Endodermal cell (in vitro differentiated cells): ENCODE measurements at regions not wholly inside any gene's neighbourhood (a gene's known extent, or its start where the extent isn't known, plus 50 kb on each side); places are given as distances from the start of the nearest gene placed in this dataset.

Experiments used
- DNase-seq: peaks from one replicate; pipeline ENCODE4 v3.0.0-alpha.2; 2017
- H3K27ac ChIP-seq: 2 replicates; pipeline ENCODE4 v1.5.1; 2013; ENCODE audit warnings: mild to moderate bottlenecking, low read depth, low read length, moderate library complexity
- H3K27me3 ChIP-seq: 2 replicates; pipeline ENCODE4 v1.6.1; 2013; ENCODE audit warnings: mild to moderate bottlenecking, low read length, moderate library complexity; ENCODE audit not compliant: insufficient read depth, control insufficient read depth, poor library complexity, severe bottlenecking
- H3K36me3 ChIP-seq: 2 replicates; pipeline ENCODE4 v1.7.0; 2013; ENCODE audit warnings: mild to moderate bottlenecking, low read length, moderate library complexity; ENCODE audit not compliant: control insufficient read depth, insufficient read depth
- H3K4me1 ChIP-seq: one replicate; pipeline ENCODE4 v1.7.0; 2013; ENCODE audit warnings: low read length; ENCODE audit not compliant: control insufficient read depth, insufficient read depth
- H3K4me3 ChIP-seq: 2 replicates; pipeline ENCODE4 v1.5.1; 2013; ENCODE audit warnings: mild to moderate bottlenecking, low read length, moderate library complexity
- H3K9ac ChIP-seq: 2 replicates; pipeline ENCODE4 v1.6.1; 2013; ENCODE audit warnings: mild to moderate bottlenecking, low read length, moderate library complexity; ENCODE audit not compliant: poor library complexity, severe bottlenecking; ENCODE audit errors: extremely low read depth
- H3K9me3 ChIP-seq: 2 replicates; pipeline ENCODE4 v1.6.1; 2013; ENCODE audit warnings: mild to moderate bottlenecking, low read length, moderate library complexity; ENCODE audit not compliant: control insufficient read depth
- H3K27ac Mint-ChIP-seq: 2 replicates; pipeline ENCODE4 v1.8.0; 2020; ENCODE audit warnings: mixed read lengths
- H3K27me3 Mint-ChIP-seq: 2 replicates; pipeline ENCODE4 v1.8.0; 2021; ENCODE audit warnings: mild to moderate bottlenecking, mixed read lengths; ENCODE audit not compliant: insufficient read depth
- H3K36me3 Mint-ChIP-seq: 2 replicates; pipeline ENCODE4 v1.8.0; 2020; ENCODE audit warnings: low read depth, mixed read lengths
- H3K4me1 Mint-ChIP-seq: 2 replicates; pipeline ENCODE4 v1.8.0; 2020; ENCODE audit warnings: mixed read lengths
- H3K4me3 Mint-ChIP-seq: 2 replicates; pipeline ENCODE4 v1.8.0; 2020; ENCODE audit warnings: mild to moderate bottlenecking, moderate library complexity, mixed read lengths
- H3K9me3 Mint-ChIP-seq: 2 replicates; pipeline ENCODE4 v1.8.0; 2020; ENCODE audit warnings: mild to moderate bottlenecking, mixed read lengths
- CTCF ChIP-seq: fragments of 200-600 bp; sonication (generic); conservative IDR thresholded peaks from 2 replicates; pipeline ENCODE4 v1.5.0; 2021; ENCODE audit warnings: antibody characterized with exemption, mild to moderate bottlenecking
- WGBS, 2 experiments: methylation state at CpG; one replicate each; pipeline versions ENCODE4 v1.1.5 to v1.1.7; 2013; ENCODE audit warnings: missing lambda C conversion rate in 2 of 2, mixed read lengths in 1 of 2; ENCODE audit not compliant: insufficient coverage in 1 of 2, insufficient read length in 1 of 2; 5-methylcytosine and 5-hydroxymethylcytosine counted together

DNA sequence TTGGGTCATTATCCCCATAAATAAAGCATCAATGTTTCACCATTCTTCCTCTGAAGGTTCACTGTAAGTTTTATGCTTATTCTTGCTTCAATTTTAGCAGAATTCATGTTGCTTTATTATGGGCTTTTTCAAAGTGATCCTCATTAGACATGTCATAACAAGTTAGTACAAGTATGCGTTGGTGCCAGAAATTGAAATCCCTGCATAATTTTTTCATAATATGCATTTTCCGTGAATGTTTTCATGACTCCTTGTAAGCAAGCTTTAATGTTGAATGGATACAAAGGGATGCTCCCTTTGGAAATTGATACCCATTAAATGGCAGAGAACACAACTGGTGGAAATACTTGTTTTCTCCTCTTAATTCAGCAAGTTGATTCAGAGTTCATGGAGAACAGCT, 179.7 kb downstream of the ST6GAL2 start:
- Histone ChIP-seq H3K36me3 (no peaks in the 10 kb centered on the region), H3K27me3 (no peaks in the 10 kb centered on the region), H3K27ac (no peak overlapping the region), H3K4me3 (no peak overlapping the region), H3K4me1 (no peaks in the 10 kb centered on the region), H3K9me3 (peaks cover 11% of the 10 kb centered on the region), H3K9ac (no peak overlapping the region)
- H3K4me1 Mint-ChIP-seq, result peaks cover 1% of the 10 kb centered on the region
- no peaks in the 10 kb centered on the region for H3K36me3 Mint-ChIP-seq
- 67 to 96% methylated on average over 1 to 2 of the region's 2 CpGs for WGBS, 2 experiments
- no peak overlapping the region for H3K4me3 Mint-ChIP-seq
- no peak overlapping the region for H3K27ac Mint-ChIP-seq
- H3K9me3 Mint-ChIP-seq, result peaks cover 9% of the 10 kb centered on the region
- no peak for TF ChIP-seq CTCF
- no peaks in the 10 kb centered on the region for H3K27me3 Mint-ChIP-seq
- no peak for DNase-seq

DNA sequence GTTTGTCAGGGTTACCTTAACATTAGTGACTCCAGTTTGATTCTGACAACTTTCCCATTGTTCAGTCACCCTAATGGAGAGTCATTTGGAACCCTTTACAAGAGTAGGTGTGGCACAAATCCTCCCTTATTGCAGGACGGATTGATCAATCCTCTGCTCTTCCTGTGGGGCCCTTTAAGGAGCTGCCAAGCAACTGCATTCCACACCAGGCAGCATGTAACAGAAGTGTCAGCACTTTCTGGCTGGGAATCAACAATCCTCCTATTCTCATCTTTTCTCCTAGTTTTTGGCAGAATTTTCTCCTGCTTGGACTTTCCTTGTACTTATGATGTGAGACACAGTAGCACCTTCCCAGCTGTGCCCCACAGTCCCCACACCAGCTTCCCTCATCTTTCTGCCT, 177.8 kb downstream of the ST6GAL2 start:
- Histone ChIP-seq H3K4me1 (no peaks in the 10 kb centered on the region), H3K27me3 (no peaks in the 10 kb centered on the region), H3K36me3 (no peaks in the 10 kb centered on the region), H3K9me3 (peaks cover 26% of the 10 kb centered on the region), H3K9ac (no peak overlapping the region), H3K27ac (no peak overlapping the region), H3K4me3 (no peak overlapping the region)
- H3K4me3 Mint-ChIP-seq, result no peak overlapping the region
- H3K36me3 Mint-ChIP-seq, result peaks cover 2% of the 10 kb centered on the region
- H3K27ac Mint-ChIP-seq, result no peak overlapping the region
- no peak for TF ChIP-seq CTCF
- WGBS, 2 experiments, result 38 to 70% methylated on average over 1 of the region's 1 CpG
- H3K4me1 Mint-ChIP-seq, result peaks cover 1% of the 10 kb centered on the region
- no peaks in the 10 kb centered on the region for H3K27me3 Mint-ChIP-seq
- no peak for DNase-seq
- peaks cover 27% of the 10 kb centered on the region for H3K9me3 Mint-ChIP-seq

GRCh38 chr2:106709229-106709628, 176.7 kb downstream of the ST6GAL2 start:
- DNase-seq, result no peak
- Mint-ChIP-seq H3K4me3 (no peak overlapping the region), H3K9me3 (peaks cover 34% of the 10 kb centered on the region), H3K36me3 (peaks cover 2% of the 10 kb centered on the region), H3K4me1 (peaks cover 1% of the 10 kb centered on the region), H3K27me3 (no peaks in the 10 kb centered on the region), H3K27ac (no peak overlapping the region)
- H3K9me3 ChIP-seq, result peaks cover 26% of the 10 kb centered on the region
- H3K4me3 ChIP-seq, result no peak overlapping the region
- no peak overlapping the region for H3K27ac ChIP-seq
- H3K27me3 ChIP-seq, result no peaks in the 10 kb centered on the region
- no peak overlapping the region for H3K9ac ChIP-seq
- 100% methylated on average over 1 of the region's 1 CpG; no CpG with 5 or more reads in 1 of the 2 experiments for WGBS, 2 experiments
- H3K36me3 ChIP-seq, result no peaks in the 10 kb centered on the region
- no peak for TF ChIP-seq CTCF
- no peaks in the 10 kb centered on the region for H3K4me1 ChIP-seq
